IMR-90 (cell line): ENCODE measurements at regions not wholly inside any gene's neighbourhood (a gene's known extent, or its start where the extent isn't known, plus 50 kb on each side); places are given as distances from the start of the nearest gene placed in this dataset.

Experiments
- ATAC-seq: fragments of 200-7000 bp; cut with Tn5 transposase; 2 replicates; pipeline ENCODE4 v1.9.1; 2020; ENCODE audit warnings: low read depth, mild to moderate bottlenecking, moderate library complexity
- BruUV-seq: library from RNA; stranded (reverse); fragments of 400-500 nt; replicated peaks from 2 replicates; lab custom pipeline; 2021; lab: Mats Ljungman, UMichigan
- CTCF ChIA-PET: fragments of 300-600 bp; formaldehyde crosslinking; extraction: SDS; loops from one replicate; lab custom pipeline; 2021; ENCODE audit warnings: antibody characterized with exemption; lab: Yijun Ruan, JAX
- POLR2A ChIA-PET: fragments of 300-600 bp; sonication (Branson Sonifier 250); formaldehyde crosslinking; loops from one replicate; lab custom pipeline; 2022; ENCODE audit warnings: antibody characterized with exemption; ENCODE audit not compliant: unreplicated experiment; lab: Charles Lee
- DNase-seq: peaks from one replicate; pipeline ENCODE4 v3.0.0; 2013
- H2AFZ ChIP-seq: replicated peaks from 2 replicates; pipeline ENCODE3; 2013; ENCODE audit warnings: low read length, mild to moderate bottlenecking; ENCODE audit not compliant: poor library complexity
- H2AK5ac ChIP-seq: 2 replicates; pipeline ENCODE4 v1.6.1; 2013; ENCODE audit warnings: low read depth, low read length, inconsistent platforms
- H2AK9ac ChIP-seq: replicated peaks from 2 replicates; pipeline ENCODE3; 2013; ENCODE audit warnings: mild to moderate bottlenecking, low read depth, low read length, moderate library complexity; ENCODE audit not compliant: poor library complexity
- H2BK120ac ChIP-seq: 2 replicates; pipeline ENCODE4 v1.6.1; 2013; ENCODE audit warnings: low read depth, low read length, inconsistent platforms
- H2BK15ac ChIP-seq: 3 replicates; pipeline ENCODE4 v1.6.1; 2013; ENCODE audit warnings: low read depth, low read length, inconsistent platforms
- H2BK20ac ChIP-seq: 2 replicates; pipeline ENCODE4 v1.6.1; 2013; ENCODE audit warnings: low read depth, mild to moderate bottlenecking, inconsistent platforms, low read length, moderate library complexity
- H2BK5ac ChIP-seq: 2 replicates; pipeline ENCODE4 v1.6.1; 2013; ENCODE audit warnings: mild to moderate bottlenecking, low read depth, low read length, inconsistent platforms; ENCODE audit not compliant: poor library complexity, severe bottlenecking
- H3K14ac ChIP-seq: replicated peaks from 2 replicates; pipeline ENCODE4 v1.6.1; 2013; ENCODE audit warnings: low read depth, low read length, inconsistent platforms
- H3K18ac ChIP-seq: 2 replicates; pipeline ENCODE4 v1.6.1; 2013; ENCODE audit warnings: low read depth, low read length, control low read depth
- H3K23ac ChIP-seq: 2 replicates; pipeline ENCODE4 v1.6.1; 2013; ENCODE audit warnings: low read depth, low read length, inconsistent platforms
- H3K27ac ChIP-seq: 2 replicates; pipeline ENCODE4 v1.5.1; 2013; ENCODE audit warnings: mild to moderate bottlenecking, control low read depth, low read length; ENCODE audit not compliant: insufficient read depth
- H3K27me3 ChIP-seq: 2 replicates; pipeline ENCODE4 v1.6.1; 2013; ENCODE audit warnings: low read length; ENCODE audit not compliant: control insufficient read depth, insufficient read depth
- H3K36me3 ChIP-seq: 2 replicates; pipeline ENCODE4 v1.6.1; 2013; ENCODE audit warnings: low read length, mixed read lengths; ENCODE audit not compliant: control insufficient read depth, insufficient read depth
- H3K4ac ChIP-seq: 2 replicates; pipeline ENCODE4 v1.6.1; 2013; ENCODE audit warnings: low read depth, low read length, inconsistent platforms
- H3K4me1 ChIP-seq: 2 replicates; pipeline ENCODE4 v1.6.1; 2013; ENCODE audit warnings: low read length, mixed read lengths; ENCODE audit not compliant: control insufficient read depth, insufficient read depth
- H3K4me2 ChIP-seq: 2 replicates; pipeline ENCODE4 v1.6.1; 2013; ENCODE audit warnings: low read depth, mild to moderate bottlenecking, control low read depth, low read length, moderate library complexity
- H3K4me3 ChIP-seq: 2 replicates; pipeline ENCODE4 v1.5.1; 2013; ENCODE audit warnings: low read depth, mild to moderate bottlenecking, control low read depth, low read length, moderate library complexity; ENCODE audit not compliant: insufficient read depth
- H3K56ac ChIP-seq: 2 replicates; pipeline ENCODE4 v1.6.1; 2013; ENCODE audit warnings: low read length, inconsistent platforms; ENCODE audit not compliant: insufficient read depth; ENCODE audit errors: extremely low read depth
- H3K79me1 ChIP-seq, 2 experiments: 2 replicates each; pipeline ENCODE4 v1.6.1; 2013; ENCODE audit warnings: low read length in 2 of 2, inconsistent platforms in 1 of 2, low read depth in 1 of 2
- H3K9ac ChIP-seq: 2 replicates; pipeline ENCODE4 v1.6.1; 2013; ENCODE audit warnings: low read depth, low read length, control low read depth
- H3K9me1 ChIP-seq: 2 replicates; pipeline ENCODE4 v1.6.1; 2013; ENCODE audit warnings: low read length, inconsistent platforms; ENCODE audit not compliant: insufficient read depth
- H3K9me3 ChIP-seq: 2 replicates; pipeline ENCODE4 v1.6.1; 2013; ENCODE audit warnings: low read length; ENCODE audit not compliant: control insufficient read depth, insufficient read depth
- H4K20me1 ChIP-seq: 2 replicates; pipeline ENCODE4 v1.6.1; 2013; ENCODE audit warnings: low read length, inconsistent platforms; ENCODE audit not compliant: insufficient read depth
- H4K5ac ChIP-seq: 2 replicates; pipeline ENCODE4 v1.6.1; 2013; ENCODE audit warnings: mild to moderate bottlenecking, low read depth, low read length, control low read depth
- H4K8ac ChIP-seq, 2 experiments: 2 replicates each; pipeline ENCODE4 v1.6.1; 2013; ENCODE audit warnings: low read depth in 2 of 2, low read length in 2 of 2, control low read depth in 1 of 2, inconsistent platforms in 1 of 2
- H4K91ac ChIP-seq: 2 replicates; pipeline ENCODE4 v1.6.1; 2013; ENCODE audit warnings: low read depth, low read length, inconsistent platforms; ENCODE audit not compliant: insufficient read depth
- BHLHE40 ChIP-seq: fragments of 150-350 bp; IDR thresholded peaks from 2 replicates; pipeline ENCODE4 v1.6.1; 2016; ENCODE audit warnings: mild to moderate bottlenecking, low read depth, low read length
- CEBPB ChIP-seq: IDR thresholded peaks from 2 replicates; pipeline ENCODE4 v1.6.1; 2012; ENCODE audit warnings: low read depth, low read length, improper control_type of control experiment
- CHD1 ChIP-seq: IDR thresholded peaks from 2 replicates; pipeline ENCODE4 v1.6.1; 2012; ENCODE audit warnings: low read depth, low read length, improper control_type of control experiment
- ELK1 ChIP-seq: fragments of 150-350 bp; IDR thresholded peaks from 2 replicates; pipeline ENCODE4 v1.6.1; 2016; ENCODE audit warnings: low read depth, mild to moderate bottlenecking, low read length, moderate library complexity, borderline replicate concordance
- FOS ChIP-seq: fragments of 150-350 bp; IDR thresholded peaks from 2 replicates; pipeline ENCODE4 v1.6.1; 2016; ENCODE audit warnings: low read depth, low read length
- MAFK ChIP-seq: IDR thresholded peaks from 2 replicates; pipeline ENCODE4 v1.6.1; 2012; ENCODE audit warnings: low read depth, low read length, improper control_type of control experiment
- MAZ ChIP-seq: IDR thresholded peaks from 2 replicates; pipeline ENCODE4 v1.6.1; 2012; ENCODE audit warnings: low read depth, mild to moderate bottlenecking, low read length, improper control_type of control experiment, moderate library complexity, borderline replicate concordance
- MXI1 ChIP-seq: IDR thresholded peaks from 2 replicates; pipeline ENCODE4 v1.6.1; 2012; ENCODE audit warnings: low read depth, mild to moderate bottlenecking, low read length, moderate library complexity, borderline replicate concordance
- NFE2L2 ChIP-seq: fragments of 150-350 bp; IDR thresholded peaks from 2 replicates; pipeline ENCODE4 v1.6.1; 2016; ENCODE audit warnings: low read depth, mild to moderate bottlenecking, low read length
- POLR2A ChIP-seq: IDR thresholded peaks from 2 replicates; pipeline ENCODE4 v1.6.1; 2012; ENCODE audit warnings: mild to moderate bottlenecking, low read depth, low read length
- RAD21 ChIP-seq: IDR thresholded peaks from 2 replicates; pipeline ENCODE4 v1.6.1; 2012; ENCODE audit warnings: low read length, improper control_type of control experiment
- RCOR1 ChIP-seq: IDR thresholded peaks from 2 replicates; pipeline ENCODE4 v1.6.1; 2012; ENCODE audit warnings: mild to moderate bottlenecking, low read length, improper control_type of control experiment; ENCODE audit not compliant: insufficient replicate concordance
- RFX5 ChIP-seq: IDR thresholded peaks from 2 replicates; pipeline ENCODE4 v1.8.0; 2012; ENCODE audit warnings: low read depth, mild to moderate bottlenecking, low read length, moderate library complexity
- SMC3 ChIP-seq: fragments of 150-350 bp; IDR thresholded peaks from 2 replicates; pipeline ENCODE4 v1.6.1; 2016; ENCODE audit warnings: low read depth, mild to moderate bottlenecking, antibody characterized with exemption, low read length, moderate library complexity
- WGBS, 2 experiments: methylation state at CpG; one replicate each; pipeline versions ENCODE4 v1.1.5 to v1.1.7; 2013; ENCODE audit warnings: missing lambda C conversion rate in 2 of 2; ENCODE audit not compliant: insufficient read length in 1 of 2; ENCODE audit errors: extremely low coverage in 2 of 2; 5-methylcytosine and 5-hydroxymethylcytosine counted together
- dilution Hi-C: fragments of 300-500 bp; cut with HindIII; formaldehyde crosslinking; loops from one replicate; pipeline ENCODE4 v1.14.3; 2018; ENCODE audit warnings: low sequenced_read_pairs; ENCODE audit not compliant: unreplicated experiment
- in situ Hi-C: fragments of 300-500 bp; cut with MboI; formaldehyde crosslinking; loops from 3 replicates; pipeline ENCODE4 v1.14.3; 2019; ENCODE audit warnings: low sequenced_read_pairs, inconsistent platforms, mixed read lengths
- intact Hi-C: fragments of 100-400 bp; cut with micrococcal nuclease; formaldehyde crosslinking; loops from 2 replicates; pipeline ENCODE4 v1.10.0; 2022
- TF ChIP-seq, protein P1 (sequence below): fragments of 150-350 bp; IDR thresholded peaks from 2 replicates; pipeline ENCODE4 v1.6.1; 2017; ENCODE audit warnings: mild to moderate bottlenecking, antibody characterized with exemption, low read length, low read depth
- TF ChIP-seq, protein P2 (sequence below): conservative IDR thresholded peaks from 2 replicates; pipeline ENCODE4 v1.5.1; 2012; ENCODE audit warnings: mild to moderate bottlenecking, low read depth, low read length, improper control_type of control experiment

- Histone ChIP-seq H3K36me3 (no peaks in the 10 kb centered on the region), H2BK120ac (no peak overlapping the region), H2BK20ac (no peak overlapping the region), H3K14ac (no peak overlapping the region), H2AFZ (no peak overlapping the region), H4K5ac (no peak overlapping the region), H3K4me3 (no peak overlapping the region), H3K18ac (no peak overlapping the region), H4K8ac (no peak overlapping the region), H3K79me1 (no peaks in the 10 kb centered on the region), H3K27ac (no peak overlapping the region), H4K91ac (no peak overlapping the region), H3K23ac (no peak overlapping the region), H2BK15ac (no peak overlapping the region; the same call in 2 of the 3 replicates), H3K4me2 (no peak overlapping the region), H2BK5ac (no peak overlapping the region), H3K9me1 (no peaks in the 10 kb centered on the region), H3K4me1 (no peaks in the 10 kb centered on the region), H2AK5ac (peak overlapping the region; percentile 67; the same call in 1 of the 2 replicates), H3K56ac (no peak overlapping the region), H3K9ac (no peak overlapping the region), H3K4ac (no peak overlapping the region), H2AK9ac (no peak overlapping the region), H3K9me3 (peaks cover 9% of the 10 kb centered on the region), H4K20me1 (no peaks in the 10 kb centered on the region), H3K27me3 (no peaks in the 10 kb centered on the region)
- POLR2A ChIA-PET: no interaction called here
- dilution Hi-C loops (no loop called here), in situ Hi-C loops (no loop called here), intact Hi-C loops (no loop called here)
- no peak for ATAC-seq
- TF ChIP-seq CHD1 (no peak), RFX5 (no peak), NFE2L2 (no peak), POLR2A (no peak), RCOR1 (no peak), MAFK (no peak), MXI1 (no peak), MAZ (no peak), ELK1 (no peak), RAD21 (no peak), FOS (no peak), BHLHE40 (no peak), SMC3 (no peak), CEBPB (no peak)
- TF ChIP-seq, protein P1, sequence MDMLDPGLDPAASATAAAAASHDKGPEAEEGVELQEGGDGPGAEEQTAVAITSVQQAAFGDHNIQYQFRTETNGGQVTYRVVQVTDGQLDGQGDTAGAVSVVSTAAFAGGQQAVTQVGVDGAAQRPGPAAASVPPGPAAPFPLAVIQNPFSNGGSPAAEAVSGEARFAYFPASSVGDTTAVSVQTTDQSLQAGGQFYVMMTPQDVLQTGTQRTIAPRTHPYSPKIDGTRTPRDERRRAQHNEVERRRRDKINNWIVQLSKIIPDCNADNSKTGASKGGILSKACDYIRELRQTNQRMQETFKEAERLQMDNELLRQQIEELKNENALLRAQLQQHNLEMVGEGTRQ: no peak
- TF ChIP-seq, protein P2, sequence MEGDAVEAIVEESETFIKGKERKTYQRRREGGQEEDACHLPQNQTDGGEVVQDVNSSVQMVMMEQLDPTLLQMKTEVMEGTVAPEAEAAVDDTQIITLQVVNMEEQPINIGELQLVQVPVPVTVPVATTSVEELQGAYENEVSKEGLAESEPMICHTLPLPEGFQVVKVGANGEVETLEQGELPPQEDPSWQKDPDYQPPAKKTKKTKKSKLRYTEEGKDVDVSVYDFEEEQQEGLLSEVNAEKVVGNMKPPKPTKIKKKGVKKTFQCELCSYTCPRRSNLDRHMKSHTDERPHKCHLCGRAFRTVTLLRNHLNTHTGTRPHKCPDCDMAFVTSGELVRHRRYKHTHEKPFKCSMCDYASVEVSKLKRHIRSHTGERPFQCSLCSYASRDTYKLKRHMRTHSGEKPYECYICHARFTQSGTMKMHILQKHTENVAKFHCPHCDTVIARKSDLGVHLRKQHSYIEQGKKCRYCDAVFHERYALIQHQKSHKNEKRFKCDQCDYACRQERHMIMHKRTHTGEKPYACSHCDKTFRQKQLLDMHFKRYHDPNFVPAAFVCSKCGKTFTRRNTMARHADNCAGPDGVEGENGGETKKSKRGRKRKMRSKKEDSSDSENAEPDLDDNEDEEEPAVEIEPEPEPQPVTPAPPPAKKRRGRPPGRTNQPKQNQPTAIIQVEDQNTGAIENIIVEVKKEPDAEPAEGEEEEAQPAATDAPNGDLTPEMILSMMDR: no peak
- no TSS peak for BruUV-seq
- no peak for DNase-seq
- WGBS, 2 experiments: 100% methylated on average over 9 of the region's 13 CpGs; no CpG with 5 or more reads in 1 of the 2 experiments
- CTCF ChIA-PET: no interaction called here
Observed at GRCh38 chr5:93267736-93268135, 313.3 kb downstream of the NR2F1-AS1 start.
